Medulla oblongata (tissue), 1 donor: ENCODE measurements at regions not wholly inside any gene's neighbourhood (a gene's known extent, or its start where the extent isn't known, plus 50 kb on each side); places are given as distances from the start of the nearest gene placed in this dataset.

Source experiments
- DNase-seq: peaks from one replicate; pipeline ENCODE4 v3.0.0-alpha.2; 2015; ENCODE audit errors: extremely low spot score

GRCh38 chr15:94100863-94101262 lies 130.5 kb upstream of the MCTP2 start:
- no peak for DNase-seq

GRCh38 chr15:94099574-94099960 lies 131.8 kb upstream of the MCTP2 start:
- no peak for DNase-seq

- no peak for DNase-seq
Measured at GRCh38 chr15:94098921-94099573, 132.3 kb upstream of the MCTP2 start.

- no peak for DNase-seq
Measured at GRCh38 chr15:94097552-94097951, 133.8 kb upstream of the MCTP2 start.

- no peak for DNase-seq
Measured at GRCh38 chr15:94094310-94094709, 137.1 kb upstream of the MCTP2 start.

GRCh38 chr15:94086341-94086740 lies 145.0 kb upstream of the MCTP2 start:
- DNase-seq, result no peak

GRCh38 chr15:94083467-94084052 lies 147.8 kb upstream of the MCTP2 start:
- no peak for DNase-seq

GRCh38 chr15:94081829-94082228 lies 149.5 kb upstream of the MCTP2 start:
- DNase-seq, result no peak

GRCh38 chr15:94080989-94081605 lies 150.3 kb upstream of the MCTP2 start:
- no peak for DNase-seq

- DNase-seq, result no peak
Measured at GRCh38 chr15:94080416-94080815, 150.9 kb upstream of the MCTP2 start.

GRCh38 chr15:94079968-94080367 lies 151.4 kb upstream of the MCTP2 start:
- DNase-seq, result no peak

- no peak for DNase-seq
Measured at GRCh38 chr15:94079459-94079858, 151.9 kb upstream of the MCTP2 start.

GRCh38 chr15:94077938-94078337 lies 153.4 kb upstream of the MCTP2 start:
- DNase-seq, result no peak

GRCh38 chr15:94075349-94075748 lies 156.0 kb upstream of the MCTP2 start:
- peak; percentile 9 for DNase-seq

- peak; percentile 26 for DNase-seq
Measured at GRCh38 chr15:94070356-94071295, 160.7 kb upstream of the MCTP2 start.

GRCh38 chr15:94069844-94070243 lies 161.5 kb upstream of the MCTP2 start:
- no peak for DNase-seq

- no peak for DNase-seq
Measured at GRCh38 chr15:94066811-94067210, 164.6 kb upstream of the MCTP2 start.

- DNase-seq, result no peak
Measured at GRCh38 chr15:94066046-94066445, 165.3 kb upstream of the MCTP2 start.

GRCh38 chr15:94064676-94065313 lies 166.6 kb upstream of the MCTP2 start:
- DNase-seq, result no peak

- no peak for DNase-seq
Measured at GRCh38 chr15:94061041-94061440, 170.3 kb upstream of the MCTP2 start.

- DNase-seq, result no peak
Measured at GRCh38 chr15:94059013-94059587, 172.3 kb upstream of the MCTP2 start.
